Endodermal cell (in vitro differentiated cells): ENCODE measurements at regions not wholly inside any gene's neighbourhood (a gene's known extent, or its start where the extent isn't known, plus 50 kb on each side); places are given as distances from the start of the nearest gene placed in this dataset.
A peak's percentile ranks its signal among the peaks of the same experiment; 100 is the strongest.
"Not testable (repeated sequence)": the region's sequence is repeated elsewhere in the genome, so short reads cannot be mapped to it uniquely, and the experiment has no call there.

ENCODE experiments used
- DNase-seq: peaks from one replicate; pipeline ENCODE4 v3.0.0-alpha.2; 2017
- H3K27ac ChIP-seq: 2 replicates; pipeline ENCODE4 v1.5.1; 2013; ENCODE audit warnings: mild to moderate bottlenecking, low read depth, low read length, moderate library complexity
- H3K27me3 ChIP-seq: 2 replicates; pipeline ENCODE4 v1.6.1; 2013; ENCODE audit warnings: mild to moderate bottlenecking, low read length, moderate library complexity; ENCODE audit not compliant: insufficient read depth, control insufficient read depth, poor library complexity, severe bottlenecking
- H3K36me3 ChIP-seq: 2 replicates; pipeline ENCODE4 v1.7.0; 2013; ENCODE audit warnings: mild to moderate bottlenecking, low read length, moderate library complexity; ENCODE audit not compliant: control insufficient read depth, insufficient read depth
- H3K4me1 ChIP-seq: one replicate; pipeline ENCODE4 v1.7.0; 2013; ENCODE audit warnings: low read length; ENCODE audit not compliant: control insufficient read depth, insufficient read depth
- H3K4me3 ChIP-seq: 2 replicates; pipeline ENCODE4 v1.5.1; 2013; ENCODE audit warnings: mild to moderate bottlenecking, low read length, moderate library complexity
- H3K9ac ChIP-seq: 2 replicates; pipeline ENCODE4 v1.6.1; 2013; ENCODE audit warnings: mild to moderate bottlenecking, low read length, moderate library complexity; ENCODE audit not compliant: poor library complexity, severe bottlenecking; ENCODE audit errors: extremely low read depth
- H3K9me3 ChIP-seq: 2 replicates; pipeline ENCODE4 v1.6.1; 2013; ENCODE audit warnings: mild to moderate bottlenecking, low read length, moderate library complexity; ENCODE audit not compliant: control insufficient read depth
- H3K27ac Mint-ChIP-seq: 2 replicates; pipeline ENCODE4 v1.8.0; 2020; ENCODE audit warnings: mixed read lengths
- H3K27me3 Mint-ChIP-seq: 2 replicates; pipeline ENCODE4 v1.8.0; 2021; ENCODE audit warnings: mild to moderate bottlenecking, mixed read lengths; ENCODE audit not compliant: insufficient read depth
- H3K36me3 Mint-ChIP-seq: 2 replicates; pipeline ENCODE4 v1.8.0; 2020; ENCODE audit warnings: low read depth, mixed read lengths
- H3K4me1 Mint-ChIP-seq: 2 replicates; pipeline ENCODE4 v1.8.0; 2020; ENCODE audit warnings: mixed read lengths
- H3K4me3 Mint-ChIP-seq: 2 replicates; pipeline ENCODE4 v1.8.0; 2020; ENCODE audit warnings: mild to moderate bottlenecking, moderate library complexity, mixed read lengths
- H3K9me3 Mint-ChIP-seq: 2 replicates; pipeline ENCODE4 v1.8.0; 2020; ENCODE audit warnings: mild to moderate bottlenecking, mixed read lengths
- CTCF ChIP-seq: fragments of 200-600 bp; sonication (generic); conservative IDR thresholded peaks from 2 replicates; pipeline ENCODE4 v1.5.0; 2021; ENCODE audit warnings: antibody characterized with exemption, mild to moderate bottlenecking
- WGBS, 2 experiments: methylation state at CpG; one replicate each; pipeline versions ENCODE4 v1.1.5 to v1.1.7; 2013; ENCODE audit warnings: missing lambda C conversion rate in 2 of 2, mixed read lengths in 1 of 2; ENCODE audit not compliant: insufficient coverage in 1 of 2, insufficient read length in 1 of 2; 5-methylcytosine and 5-hydroxymethylcytosine counted together

- H3K27ac ChIP-seq = no peak overlapping the region
- Mint-ChIP-seq H3K36me3 (no peaks in the 10 kb centered on the region), H3K27ac (no peak overlapping the region), H3K4me3 (no peak overlapping the region), H3K4me1 (peaks cover 10% of the 10 kb centered on the region), H3K9me3 (peaks cover 2% of the 10 kb centered on the region), H3K27me3 (no peaks in the 10 kb centered on the region)
- no peaks in the 10 kb centered on the region for H3K9me3 ChIP-seq
- WGBS, 2 experiments = 80 to 96% methylated on average over 3 to 4 of the region's 4 CpGs
- H3K9ac ChIP-seq = no peak overlapping the region
- no peaks in the 10 kb centered on the region for H3K36me3 ChIP-seq
- DNase-seq = no peak
- no peak overlapping the region for H3K4me3 ChIP-seq
- H3K27me3 ChIP-seq = no peaks in the 10 kb centered on the region
- no peaks in the 10 kb centered on the region for H3K4me1 ChIP-seq
- TF ChIP-seq CTCF = no peak
Observed at GRCh38 chr10:59434463-59435321, 72.3 kb upstream of the FAM13C start.

- Mint-ChIP-seq H3K27me3 (no peaks in the 10 kb centered on the region), H3K4me1 (peaks cover 13% of the 10 kb centered on the region), H3K27ac (no peak overlapping the region), H3K9me3 (peaks cover under 1% of the 10 kb centered on the region), H3K4me3 (no peak overlapping the region), H3K36me3 (no peaks in the 10 kb centered on the region)
- no peak for TF ChIP-seq CTCF
- Histone ChIP-seq H3K36me3 (no peaks in the 10 kb centered on the region), H3K27me3 (no peaks in the 10 kb centered on the region), H3K4me1 (no peaks in the 10 kb centered on the region), H3K9me3 (no peaks in the 10 kb centered on the region), H3K4me3 (no peak overlapping the region), H3K27ac (peak overlapping the region; percentile 8), H3K9ac (no peak overlapping the region)
- DNase-seq = no peak
- WGBS, 2 experiments = 96 to 100% methylated on average over 1 to 2 of the region's 2 CpGs
Observed at GRCh38 chr10:59433720-59434428, 71.5 kb upstream of the FAM13C start.

- no peaks in the 10 kb centered on the region for H3K9me3 ChIP-seq
- Mint-ChIP-seq H3K27ac (no peak overlapping the region), H3K9me3 (no peaks in the 10 kb centered on the region), H3K36me3 (no peaks in the 10 kb centered on the region), H3K4me1 (peaks cover 14% of the 10 kb centered on the region), H3K27me3 (no peaks in the 10 kb centered on the region), H3K4me3 (no peak overlapping the region)
- DNase-seq = no peak
- no peaks in the 10 kb centered on the region for H3K36me3 ChIP-seq
- H3K27me3 ChIP-seq = no peaks in the 10 kb centered on the region
- H3K27ac ChIP-seq = no peak overlapping the region
- no peak for TF ChIP-seq CTCF
- H3K9ac ChIP-seq = no peak overlapping the region
- WGBS, 2 experiments = 92 to 93% methylated on average over 2 to 3 of the region's 3 CpGs
- no peaks in the 10 kb centered on the region for H3K4me1 ChIP-seq
- H3K4me3 ChIP-seq = no peak overlapping the region
Observed at GRCh38 chr10:59432207-59432900, 70.0 kb upstream of the FAM13C start.

GRCh38 chr10:59413795-59414194 lies 51.4 kb upstream of the FAM13C start:
- peak; percentile 61 for DNase-seq
- H3K27me3 ChIP-seq, H3K9me3 ChIP-seq, H3K4me1 Mint-ChIP-seq, H3K4me3 Mint-ChIP-seq, H3K27ac Mint-ChIP-seq, H3K4me1 ChIP-seq, H3K4me3 ChIP-seq, H3K9ac ChIP-seq, H3K27me3 Mint-ChIP-seq, H3K36me3 Mint-ChIP-seq, H3K36me3 ChIP-seq, H3K27ac ChIP-seq: not testable (repeated sequence)
- peaks cover 15% of the 10 kb centered on the region for H3K9me3 Mint-ChIP-seq
- 33 to 72% methylated on average over 2 to 5 of the region's 5 CpGs for WGBS, 2 experiments
